ENCODE measurements at regions not wholly inside any gene's neighbourhood (a gene's known extent, or its start where the extent isn't known, plus 50 kb on each side); places are given as distances from the start of the nearest gene placed in this dataset.

GRCh38 chr11:10640308-10640707, 53.2 kb downstream of the IRAG1 start:
- TF ChIP-seq POLR2A (IDR thresholded peaks at IDR 0.05; ENCODE audit: low read depth, low read length) (no peak), POLR2AphosphoS5 (IDR thresholded peaks at IDR 0.05; ENCODE audit: low read depth, low read length) (no peak), TAF1 (IDR thresholded peaks at IDR 0.05; ENCODE audit: borderline replicate concordance, low read depth, low read length) (no peak)

Measured in GM12892 (cell line).